ENCODE measurements at regions not wholly inside any gene's neighbourhood (a gene's known extent, or its start where the extent isn't known, plus 50 kb on each side); places are given as distances from the start of the nearest gene placed in this dataset.
"Not testable (repeated sequence)": the region's sequence is repeated elsewhere in the genome, so short reads cannot be mapped to it uniquely, and the experiment has no call there.

GRCh38 chr2:111533557-111534247, 350.3 kb downstream of the ANAPC1 start:
- not testable (repeated sequence) for DNase-seq (ENCODE audit: unreplicated experiment)
- POLR2A ChIA-PET = interaction anchor here (0.8 kb wide), 1 partner anchor 91 kb away, joined by 3 read pairs; no protein-coding TSS in a partner anchor
- CTCF ChIA-PET = interaction anchor here (0.6 kb wide), 1 partner anchor 165 kb away, joined by 3 read pairs; no protein-coding TSS in a partner anchor

GRCh38 chr2:111534910-111535352, 349.1 kb downstream of the ANAPC1 start:
- peak overlapping the region; percentile 70 for H3K27ac Mint-ChIP-seq (ENCODE audit: low read depth, unreplicated experiment)
- no peak overlapping the region for H3K4me3 Mint-ChIP-seq (ENCODE audit: unreplicated experiment)
- ChIA-PET CTCF (interaction anchor here (0.6 to 1.0 kb wide), 2 partner anchors 133 to 417 kb away, joined by 3 read pairs; no protein-coding TSS in a partner anchor), POLR2A (interaction anchor here (0.6 to 1.6 kb wide), 2 partner anchors 125 to 170 kb away, joined by 3 to 6 read pairs; no protein-coding TSS in a partner anchor)
- TF ChIP-seq CTCF (IDR thresholded peaks at IDR 0.05; ENCODE audit: unreplicated experiment) = no peak
- intact Hi-C loops (cut with micrococcal nuclease) = no loop called here
- no peak for DNase-seq (ENCODE audit: unreplicated experiment)
- no TSS peak for BruUV-seq (replicated peaks)
- no peaks in the 10 kb centered on the region for H3K27me3 Mint-ChIP-seq (ENCODE audit: insufficient read depth, unreplicated experiment)
- no peaks in the 10 kb centered on the region for H3K36me3 Mint-ChIP-seq (ENCODE audit: insufficient read depth, unreplicated experiment)
- H3K9me3 Mint-ChIP-seq (ENCODE audit: unreplicated experiment) = no peaks in the 10 kb centered on the region
- peaks cover 23% of the 10 kb centered on the region for H3K4me1 Mint-ChIP-seq (ENCODE audit: insufficient read depth, unreplicated experiment)

More at GRCh38 chr2:111533557-111534247, 350.3 kb downstream of the ANAPC1 start:
- Mint-ChIP-seq H3K27ac (ENCODE audit: low read depth, unreplicated experiment) (peak overlapping the region; percentile 91), H3K4me3 (ENCODE audit: unreplicated experiment) (peak overlapping the region; percentile 48), H3K4me1 (ENCODE audit: insufficient read depth, unreplicated experiment) (peaks cover 23% of the 10 kb centered on the region)
- H3K36me3 Mint-ChIP-seq (ENCODE audit: insufficient read depth, unreplicated experiment); H3K27me3 Mint-ChIP-seq (ENCODE audit: insufficient read depth, unreplicated experiment); intact Hi-C loops (cut with micrococcal nuclease); H3K9me3 Mint-ChIP-seq (ENCODE audit: unreplicated experiment): not testable (repeated sequence)
- TSS peak; percentile 70 for BruUV-seq (replicated peaks)

GRCh38 chr2:111535404-111535803, 348.6 kb downstream of the ANAPC1 start:
- ChIA-PET CTCF (interaction anchor here (1.0 kb wide), 1 partner anchor 133 kb away, joined by 3 read pairs; no protein-coding TSS in a partner anchor), POLR2A (interaction anchor here (1.6 kb wide), 1 partner anchor 124 kb away, joined by 6 read pairs; no protein-coding TSS in a partner anchor)
- no peaks in the 10 kb centered on the region for H3K9me3 Mint-ChIP-seq (ENCODE audit: unreplicated experiment)
- H3K4me3 Mint-ChIP-seq (ENCODE audit: unreplicated experiment) = no peak overlapping the region
- no peak for TF ChIP-seq CTCF (IDR thresholded peaks at IDR 0.05; ENCODE audit: unreplicated experiment)
- no peaks in the 10 kb centered on the region for H3K36me3 Mint-ChIP-seq (ENCODE audit: insufficient read depth, unreplicated experiment)
- BruUV-seq (replicated peaks) = no TSS peak
- DNase-seq (ENCODE audit: unreplicated experiment) = peak; percentile 12
- peaks cover 23% of the 10 kb centered on the region for H3K4me1 Mint-ChIP-seq (ENCODE audit: insufficient read depth, unreplicated experiment)
- peak overlapping the region; percentile 70 for H3K27ac Mint-ChIP-seq (ENCODE audit: low read depth, unreplicated experiment)
- intact Hi-C loops (cut with micrococcal nuclease) = no loop called here
- H3K27me3 Mint-ChIP-seq (ENCODE audit: insufficient read depth, unreplicated experiment) = no peaks in the 10 kb centered on the region

- CTCF ChIA-PET = no interaction called here
- Mint-ChIP-seq H3K4me3 (ENCODE audit: unreplicated experiment) (no peak overlapping the region), H3K27me3 (ENCODE audit: insufficient read depth, unreplicated experiment) (no peaks in the 10 kb centered on the region), H3K9me3 (ENCODE audit: unreplicated experiment) (no peaks in the 10 kb centered on the region), H3K4me1 (ENCODE audit: insufficient read depth, unreplicated experiment) (peaks cover 23% of the 10 kb centered on the region), H3K27ac (ENCODE audit: low read depth, unreplicated experiment) (no peak overlapping the region), H3K36me3 (ENCODE audit: insufficient read depth, unreplicated experiment) (no peaks in the 10 kb centered on the region)
- no TSS peak for BruUV-seq (replicated peaks)
- intact Hi-C loops (cut with micrococcal nuclease) = no loop called here
- no peak for TF ChIP-seq CTCF (IDR thresholded peaks at IDR 0.05; ENCODE audit: unreplicated experiment)
- no peak for DNase-seq (ENCODE audit: unreplicated experiment)
- POLR2A ChIA-PET = no interaction called here
Measured at GRCh38 chr2:111537078-111537655, 346.8 kb downstream of the ANAPC1 start.

- POLR2A ChIA-PET; H3K36me3 Mint-ChIP-seq (ENCODE audit: insufficient read depth, unreplicated experiment); DNase-seq (ENCODE audit: unreplicated experiment); H3K27ac Mint-ChIP-seq (ENCODE audit: low read depth, unreplicated experiment); H3K4me3 Mint-ChIP-seq (ENCODE audit: unreplicated experiment); H3K27me3 Mint-ChIP-seq (ENCODE audit: insufficient read depth, unreplicated experiment); intact Hi-C loops (cut with micrococcal nuclease); CTCF ChIA-PET; H3K9me3 Mint-ChIP-seq (ENCODE audit: unreplicated experiment); BruUV-seq (replicated peaks): not testable (repeated sequence)
- H3K4me1 Mint-ChIP-seq (ENCODE audit: insufficient read depth, unreplicated experiment) = peaks cover 14% of the 10 kb centered on the region
Measured at GRCh38 chr2:111539991-111540390, 344.0 kb downstream of the ANAPC1 start.

GRCh38 chr2:111542120-111542774, 341.7 kb downstream of the ANAPC1 start:
- peak; percentile 16 for DNase-seq (ENCODE audit: unreplicated experiment)
- H3K4me1 Mint-ChIP-seq (ENCODE audit: insufficient read depth, unreplicated experiment); H3K4me3 Mint-ChIP-seq (ENCODE audit: unreplicated experiment); BruUV-seq (replicated peaks); POLR2A ChIA-PET; intact Hi-C loops (cut with micrococcal nuclease); H3K9me3 Mint-ChIP-seq (ENCODE audit: unreplicated experiment); H3K27ac Mint-ChIP-seq (ENCODE audit: low read depth, unreplicated experiment); H3K36me3 Mint-ChIP-seq (ENCODE audit: insufficient read depth, unreplicated experiment); CTCF ChIA-PET; H3K27me3 Mint-ChIP-seq (ENCODE audit: insufficient read depth, unreplicated experiment): not testable (repeated sequence)

Measured in MCF 10A (cell line).